Transverse colon (tissue), 4 donors: ENCODE measurements at regions not wholly inside any gene's neighbourhood (a gene's known extent, or its start where the extent isn't known, plus 50 kb on each side); places are given as distances from the start of the nearest gene placed in this dataset.

Experiments used
- DNase-seq: peaks from one replicate; pipeline ENCODE4 v3.0.0-alpha.2; 2019
- H3K27ac ChIP-seq, 4 donors: fragments of 200-600 bp; sonication (generic); 2 replicates each; pipeline ENCODE4 v1.5.1; 2016 to 2018; ENCODE audit warnings: inconsistent platforms in 4 of 4
- H3K27me3 ChIP-seq: fragments of 200-600 bp; sonication (generic); 2 replicates; pipeline ENCODE4 v1.5.1; 2017; ENCODE audit warnings: inconsistent platforms
- H3K36me3 ChIP-seq, 4 donors: fragments of 200-600 bp; sonication (generic); 2 replicates each; pipeline ENCODE4 v1.5.1; 2017 to 2019; ENCODE audit warnings: inconsistent platforms in 4 of 4
- H3K4me1 ChIP-seq, 4 donors: fragments of 200-600 bp; sonication (generic); 2 replicates each; pipeline ENCODE4 v1.5.1; 2017 to 2020; ENCODE audit warnings: inconsistent platforms in 4 of 4
- H3K4me3 ChIP-seq, 4 donors: fragments of 200-600 bp; sonication (generic); 1 replicate in 1 of 4; 2 replicates in 3 of 4; pipeline versions ENCODE4 v1.5.1 to v1.6.1; 2017 to 2019; ENCODE audit warnings: inconsistent platforms in 4 of 4
- H3K9me3 ChIP-seq, 2 donors: fragments of 200-600 bp; sonication (generic); 2 replicates each; pipeline ENCODE4 v1.5.1; 2017 to 2019; ENCODE audit warnings: inconsistent platforms in 2 of 2
- EP300 ChIP-seq: sonication (generic); formaldehyde crosslinking; IDR thresholded peaks from one replicate; pipeline ENCODE4 v1.6.1; 2017; ENCODE audit warnings: antibody characterized with exemption, low read depth
- POLR2A ChIP-seq: fragments of 450-650 bp; IDR thresholded peaks from one replicate; pipeline ENCODE4 v1.6.1; 2016; ENCODE audit warnings: antibody characterized with exemption, mild to moderate bottlenecking, moderate library complexity
- POLR2AphosphoS5 ChIP-seq, 3 donors: sonication (generic); formaldehyde crosslinking; IDR thresholded peaks; one replicate each; pipeline ENCODE4 v1.6.1; 2016; ENCODE audit warnings: antibody characterized with exemption in 3 of 3
- WGBS, 2 donors: methylation state at CpG; one replicate each; pipeline ENCODE4 v1.1.5; 2018; ENCODE audit warnings: low coverage in 1 of 2; 5-methylcytosine and 5-hydroxymethylcytosine counted together
- in situ Hi-C, 4 donors: fragments of 200-750 bp; cut with MboI; loops; one replicate each; pipeline versions ENCODE4 v1.15.0 to v1.15.1; 2017; ENCODE audit warnings: low sequenced_read_pairs in 3 of 4, low pct_ligation_motif_present in 1 of 4, low pct_unique_long_range_greater_than_20kb in 1 of 4
- intact Hi-C: fragments of 100-400 bp; cut with DNase I; formaldehyde crosslinking; loops from one replicate; pipeline ENCODE4 v1.15.1; 2023; ENCODE audit warnings: low total_unique reads
- TF ChIP-seq, protein P1 (sequence below), 5 experiments: fragments of 200-600 bp in 3 of 5; fragments of 450-650 bp in 2 of 5; sonication (generic) in 3 of 5; IDR thresholded peaks; 1 replicate in 2 of 5; 2 replicates in 3 of 5; pipeline ENCODE4 v1.5.1; 2016 to 2017; ENCODE audit warnings: antibody characterized with exemption in 5 of 5, inconsistent platforms in 3 of 5, mild to moderate bottlenecking in 2 of 5, moderate library complexity in 1 of 5

DNA sequence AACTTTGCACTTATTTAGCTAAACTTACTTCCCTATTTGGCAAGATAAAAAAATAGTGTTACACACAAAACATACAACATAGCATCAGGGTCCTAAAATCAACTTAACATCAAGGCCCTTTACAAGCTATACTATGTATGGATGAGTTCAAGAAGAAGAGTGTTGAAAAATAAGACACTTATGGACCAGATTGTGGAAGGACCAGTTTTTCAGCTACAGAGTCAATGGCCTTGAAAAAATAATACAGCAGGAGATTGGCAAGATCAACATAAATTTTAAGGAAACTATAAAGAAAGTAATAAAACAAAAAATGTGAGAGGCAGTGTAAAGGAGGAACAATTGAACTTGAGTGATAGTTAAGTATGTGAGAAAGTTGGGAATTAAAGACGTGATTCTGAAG is 66.3 kb upstream of the BBX start:
- DNase-seq = no peak
- WGBS, 2 donors = 50 to 64% methylated on average over 1 of the region's 1 CpG
- H3K4me1 ChIP-seq = no peaks in the 10 kb centered on the region

DNA sequence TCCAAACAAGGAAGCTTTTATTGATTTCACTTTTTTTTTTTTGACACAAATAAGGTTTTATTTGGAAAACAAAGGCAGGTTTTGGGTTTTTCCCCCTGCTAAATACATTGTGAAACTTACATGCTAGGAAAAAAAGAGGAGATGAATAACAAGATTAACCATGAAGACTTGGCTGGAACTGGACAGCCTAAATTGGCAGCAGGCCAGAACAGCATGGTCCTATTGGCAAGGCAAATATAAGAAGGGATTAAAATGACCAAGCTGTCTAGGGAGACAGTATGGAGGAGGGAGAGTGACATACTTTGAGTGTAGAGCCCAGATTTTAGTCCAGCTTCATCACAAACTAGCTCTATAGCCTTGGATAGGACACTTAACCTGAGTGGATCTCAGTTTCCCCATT is 63.9 kb upstream of the BBX start:
- intact Hi-C loops = no loop called here
- H3K9me3 ChIP-seq = no peaks in the 10 kb centered on the region
- no peaks in the 10 kb centered on the region for H3K4me1 ChIP-seq
- no peaks in the 10 kb centered on the region for H3K27me3 ChIP-seq
- TF ChIP-seq POLR2A = no peak
- no peak for TF ChIP-seq EP300
- no peak for TF ChIP-seq POLR2AphosphoS5 (IDR thresholded peaks at IDR 0.05)
- TF ChIP-seq, protein P1, sequence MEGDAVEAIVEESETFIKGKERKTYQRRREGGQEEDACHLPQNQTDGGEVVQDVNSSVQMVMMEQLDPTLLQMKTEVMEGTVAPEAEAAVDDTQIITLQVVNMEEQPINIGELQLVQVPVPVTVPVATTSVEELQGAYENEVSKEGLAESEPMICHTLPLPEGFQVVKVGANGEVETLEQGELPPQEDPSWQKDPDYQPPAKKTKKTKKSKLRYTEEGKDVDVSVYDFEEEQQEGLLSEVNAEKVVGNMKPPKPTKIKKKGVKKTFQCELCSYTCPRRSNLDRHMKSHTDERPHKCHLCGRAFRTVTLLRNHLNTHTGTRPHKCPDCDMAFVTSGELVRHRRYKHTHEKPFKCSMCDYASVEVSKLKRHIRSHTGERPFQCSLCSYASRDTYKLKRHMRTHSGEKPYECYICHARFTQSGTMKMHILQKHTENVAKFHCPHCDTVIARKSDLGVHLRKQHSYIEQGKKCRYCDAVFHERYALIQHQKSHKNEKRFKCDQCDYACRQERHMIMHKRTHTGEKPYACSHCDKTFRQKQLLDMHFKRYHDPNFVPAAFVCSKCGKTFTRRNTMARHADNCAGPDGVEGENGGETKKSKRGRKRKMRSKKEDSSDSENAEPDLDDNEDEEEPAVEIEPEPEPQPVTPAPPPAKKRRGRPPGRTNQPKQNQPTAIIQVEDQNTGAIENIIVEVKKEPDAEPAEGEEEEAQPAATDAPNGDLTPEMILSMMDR (IDR thresholded peaks at IDR 0.05) = no peak
- DNase-seq = no peak
- no peaks in the 10 kb centered on the region for H3K36me3 ChIP-seq
- no peak overlapping the region for H3K27ac ChIP-seq
- H3K4me3 ChIP-seq = no peak overlapping the region
- in situ Hi-C loops = no loop called here

More for the DNA sequence above, 66.3 kb upstream of the BBX start:
- Histone ChIP-seq H3K4me3 (no peak overlapping the region), H3K9me3 (no peaks in the 10 kb centered on the region), H3K27me3 (no peaks in the 10 kb centered on the region), H3K36me3 (no peaks in the 10 kb centered on the region), H3K27ac (no peak overlapping the region)
- in situ Hi-C loops = no loop called here
- no peak for TF ChIP-seq POLR2AphosphoS5 (IDR thresholded peaks at IDR 0.05)
- no peak for TF ChIP-seq POLR2A
- TF ChIP-seq, protein P1 (IDR thresholded peaks at IDR 0.05) = no peak
- no peak for TF ChIP-seq EP300
- intact Hi-C loops = no loop called here

DNA sequence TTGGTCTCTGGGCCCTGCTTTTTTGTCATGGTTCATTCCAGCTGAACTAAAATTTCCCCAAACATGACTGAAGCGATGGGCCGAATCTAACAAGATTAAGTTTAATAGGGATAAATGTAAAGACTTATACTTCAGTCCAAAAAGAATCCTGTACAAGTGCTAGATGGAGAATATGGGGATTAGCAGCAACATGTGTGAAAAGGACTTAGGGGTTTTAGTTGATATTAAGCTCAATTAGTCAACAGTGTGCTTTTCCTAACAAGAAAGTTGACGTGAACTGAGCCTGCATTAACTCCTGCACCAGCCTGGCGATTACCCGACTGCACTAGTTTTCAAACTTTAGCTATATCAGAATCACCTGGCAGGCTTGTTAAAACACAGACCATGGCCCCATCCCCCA is 61.0 kb upstream of the BBX start:
- no peaks in the 10 kb centered on the region for H3K36me3 ChIP-seq
- no peaks in the 10 kb centered on the region for H3K27me3 ChIP-seq
- H3K27ac ChIP-seq = no peak overlapping the region
- no peak overlapping the region for H3K4me3 ChIP-seq
- no peak for TF ChIP-seq POLR2AphosphoS5 (IDR thresholded peaks at IDR 0.05)
- TF ChIP-seq, protein P1 (IDR thresholded peaks at IDR 0.05) = no peak
- no peak for TF ChIP-seq EP300
- no peak for TF ChIP-seq POLR2A
- WGBS, 2 donors = 96 to 100% methylated on average over 3 to 5 of the region's 5 CpGs
- DNase-seq = no peak
- no peaks in the 10 kb centered on the region for H3K9me3 ChIP-seq
- H3K4me1 ChIP-seq = no peaks in the 10 kb centered on the region
- in situ Hi-C loops (no loop called here), intact Hi-C loops (no loop called here)

DNA sequence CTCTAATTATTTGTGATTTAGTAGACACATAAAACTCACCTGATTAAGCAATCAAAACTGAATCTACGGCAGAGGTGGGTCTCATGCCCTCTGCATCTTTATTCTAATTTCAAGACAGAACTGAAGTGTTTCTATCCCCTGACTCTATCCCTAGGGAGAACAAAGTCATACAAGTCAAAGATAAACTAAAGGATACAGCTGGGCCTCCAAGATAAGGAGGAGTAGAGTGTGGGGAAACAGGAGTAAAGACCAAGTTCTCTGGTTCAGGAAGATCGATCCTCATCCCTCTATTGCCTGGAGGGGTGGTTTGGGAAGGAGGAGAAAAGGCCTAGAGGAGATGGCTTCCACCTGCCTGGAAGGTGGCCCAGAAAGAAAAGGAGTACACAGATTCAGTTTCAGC is 58.7 kb upstream of the BBX start:
- Histone ChIP-seq H3K27ac (no peak overlapping the region), H3K27me3 (no peaks in the 10 kb centered on the region), H3K36me3 (no peaks in the 10 kb centered on the region), H3K4me1 (no peaks in the 10 kb centered on the region), H3K4me3 (no peak overlapping the region), H3K9me3 (no peaks in the 10 kb centered on the region)
- in situ Hi-C loops = no loop called here
- DNase-seq = no peak
- WGBS, 2 donors = 73 to 83% methylated on average over 1 to 2 of the region's 2 CpGs
- intact Hi-C loops = no loop called here
- TF ChIP-seq POLR2AphosphoS5 (IDR thresholded peaks at IDR 0.05) = no peak

DNA sequence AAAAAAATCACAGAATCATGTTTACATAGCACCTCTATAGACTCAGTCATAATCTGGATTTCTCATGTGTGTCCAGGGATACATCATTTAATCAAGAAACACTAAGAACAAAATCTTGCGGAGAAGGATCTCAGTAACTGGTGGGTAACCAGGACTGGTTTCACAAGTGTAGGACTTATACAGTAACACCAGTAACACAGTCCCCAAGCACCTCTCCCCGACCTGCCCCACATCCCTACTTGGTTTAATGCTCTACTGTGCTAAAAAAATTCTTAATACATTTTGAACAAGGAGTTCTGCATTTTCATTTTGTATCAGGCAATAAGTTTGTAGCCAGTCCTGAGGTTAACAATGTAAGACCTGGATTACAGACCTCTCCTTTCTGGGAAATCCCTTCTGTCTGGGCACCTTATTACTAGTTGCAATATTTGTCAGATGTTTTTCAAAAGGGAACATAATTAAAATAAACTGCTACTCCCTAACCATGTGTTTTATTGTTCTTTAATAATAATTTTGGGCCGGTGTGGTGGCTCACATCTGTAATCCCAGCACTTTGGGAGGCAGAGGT is 57.6 kb upstream of the BBX start:
- in situ Hi-C loops (no loop called here), intact Hi-C loops (no loop called here)
- Histone ChIP-seq H3K27ac (no peak overlapping the region), H3K9me3 (no peaks in the 10 kb centered on the region), H3K27me3 (no peaks in the 10 kb centered on the region), H3K36me3 (no peaks in the 10 kb centered on the region), H3K4me3 (no peak overlapping the region), H3K4me1 (no peaks in the 10 kb centered on the region)
- TF ChIP-seq POLR2AphosphoS5 (IDR thresholded peaks at IDR 0.05) (no peak), POLR2A (no peak), EP300 (no peak)
- TF ChIP-seq, protein P1 (IDR thresholded peaks at IDR 0.05) = no peak
- WGBS, 2 donors = 70 to 72% methylated on average over 3 of the region's 3 CpGs
- DNase-seq = no peak
